A549 (cell line): ENCODE measurements at regions not wholly inside any gene's neighbourhood (a gene's known extent, or its start where the extent isn't known, plus 50 kb on each side); places are given as distances from the start of the nearest gene placed in this dataset.

Experiments used
- BHLHE40 ChIP-seq: IDR thresholded peaks from 2 replicates; pipeline ENCODE4 v1.6.1; 2012; ENCODE audit warnings: low read depth, low read length, inconsistent platforms
- CBX2 ChIP-seq: fragments of 200-600 bp; sonication (generic); IDR thresholded peaks from 2 replicates; pipeline ENCODE4 v1.6.1; 2016; ENCODE audit warnings: low read depth, mild to moderate bottlenecking, borderline replicate concordance
- CEBPB ChIP-seq, 2 experiments: fragments of >200 bp in 1 of 2; sonication (Bioruptor Twin) in 1 of 2; formaldehyde crosslinking in 1 of 2; IDR thresholded peaks; 2 replicates each; pipeline ENCODE4 v1.6.1; 2012 to 2016
- CTCF ChIP-seq: fragments of >200 bp; sonication (Bioruptor Twin); formaldehyde crosslinking; IDR thresholded peaks from 3 replicates; pipeline ENCODE4 v1.5.1; 2016
- ELK1 ChIP-seq: fragments of 150-350 bp; IDR thresholded peaks from 2 replicates; pipeline ENCODE4 v1.6.1; 2014; ENCODE audit warnings: low read depth, mild to moderate bottlenecking, low read length
- EP300 ChIP-seq, 2 experiments: fragments of >200 bp; sonication (Bioruptor Twin); formaldehyde crosslinking; IDR thresholded peaks; 2 replicates in 1 of 2; 3 replicates in 1 of 2; pipeline ENCODE4 v1.6.1; 2016 to 2017
- HDAC2 ChIP-seq: fragments of 200-600 bp; sonication (generic); IDR thresholded peaks from 2 replicates; pipeline ENCODE4 v1.6.1; 2016
- JUNB ChIP-seq: fragments of >200 bp; sonication (Bioruptor Twin); formaldehyde crosslinking; IDR thresholded peaks from 2 replicates; pipeline ENCODE4 v1.6.1; 2016
- KDM1A ChIP-seq: fragments of 200-600 bp; sonication (generic); IDR thresholded peaks from 2 replicates; pipeline ENCODE4 v1.6.1; 2016; ENCODE audit warnings: low read depth, mild to moderate bottlenecking
- MAX ChIP-seq: IDR thresholded peaks from 2 replicates; pipeline ENCODE4 v1.6.1; 2012
- MAZ ChIP-seq: fragments of 150-350 bp; IDR thresholded peaks from 2 replicates; pipeline ENCODE4 v1.6.1; 2014; ENCODE audit warnings: antibody characterized with exemption, low read depth, low read length, borderline replicate concordance
- REST ChIP-seq: fragments of 200-600 bp; sonication (generic); IDR thresholded peaks from 2 replicates; pipeline ENCODE4 v1.6.1; 2016; ENCODE audit warnings: antibody characterized with exemption, mild to moderate bottlenecking, moderate library complexity
- USF2 ChIP-seq: fragments of 450-650 bp; IDR thresholded peaks from 2 replicates; pipeline ENCODE4 v1.6.1; 2014; ENCODE audit warnings: antibody characterized with exemption

- TF ChIP-seq CEBPB (IDR thresholded peaks at IDR 0.05) (no peak), MAZ (no peak), JUNB (no peak), CTCF (no peak), KDM1A (no peak), USF2 (no peak), REST (no peak), CBX2 (no peak), EP300 (IDR thresholded peaks at IDR 0.05) (no peak), MAX (no peak), BHLHE40 (no peak), HDAC2 (no peak), ELK1 (no peak)
Observed at GRCh38 chr1:220958234-220958633, 79.0 kb downstream of the HLX start.
